ENCODE measurements at regions not wholly inside any gene's neighbourhood (a gene's known extent, or its start where the extent isn't known, plus 50 kb on each side); places are given as distances from the start of the nearest gene placed in this dataset.

GRCh38 chr9:7608261-7608660, 191.3 kb downstream of the DMAC1 start:
- TF ChIP-seq CTCF (IDR thresholded peaks at IDR 0.05): no peak
- H3K4me1 ChIP-seq: no peaks in the 10 kb centered on the region
- H3K36me3 ChIP-seq: no peaks in the 10 kb centered on the region
- H3K27ac ChIP-seq: no peak overlapping the region
- H3K9me3 ChIP-seq: no peaks in the 10 kb centered on the region
- DNase-seq (no peak), ATAC-seq (no peak)
- intact Hi-C loops (cut with DNase I): no loop called here
- H3K4me3 ChIP-seq: no peak overlapping the region
- H3K27me3 ChIP-seq: no peaks in the 10 kb centered on the region

- no peak overlapping the region for H3K27ac ChIP-seq
- no peak overlapping the region for H3K4me3 ChIP-seq
- intact Hi-C loops (cut with DNase I): no loop called here
- H3K4me1 ChIP-seq: no peaks in the 10 kb centered on the region
- no peak for ATAC-seq
- no peaks in the 10 kb centered on the region for H3K27me3 ChIP-seq
- no peaks in the 10 kb centered on the region for H3K36me3 ChIP-seq
- no peaks in the 10 kb centered on the region for H3K9me3 ChIP-seq
- DNase-seq: no peak
- no peak for TF ChIP-seq CTCF (IDR thresholded peaks at IDR 0.05)
Measured at GRCh38 chr9:7607421-7607820, 192.2 kb downstream of the DMAC1 start.

- DNase-seq (no peak), ATAC-seq (no peak)
- H3K4me3 ChIP-seq: no peak overlapping the region
- intact Hi-C loops (cut with DNase I): no loop called here
- no peaks in the 10 kb centered on the region for H3K9me3 ChIP-seq
- no peak overlapping the region for H3K27ac ChIP-seq
- H3K4me1 ChIP-seq: no peaks in the 10 kb centered on the region
- TF ChIP-seq CTCF (IDR thresholded peaks at IDR 0.05): no peak
- no peaks in the 10 kb centered on the region for H3K36me3 ChIP-seq
- no peaks in the 10 kb centered on the region for H3K27me3 ChIP-seq
Measured at GRCh38 chr9:7606591-7606990, 193.0 kb downstream of the DMAC1 start.

- intact Hi-C loops (cut with DNase I): no loop called here
- ATAC-seq: no peak
Measured at GRCh38 chr9:7601739-7602138, 197.8 kb downstream of the DMAC1 start.

GRCh38 chr9:7597716-7598115, 201.9 kb downstream of the DMAC1 start:
- ATAC-seq: no peak
- peaks cover 0 to 7% of the 10 kb centered on the region in 2 donors for H3K9me3 ChIP-seq
- no peaks in the 10 kb centered on the region for H3K36me3 ChIP-seq
- intact Hi-C loops (cut with DNase I): no loop called here
- no peak for DNase-seq
- TF ChIP-seq CTCF (IDR thresholded peaks at IDR 0.05): no peak
- H3K4me3 ChIP-seq: no peak overlapping the region
- no peak overlapping the region for H3K27ac ChIP-seq
- no peaks in the 10 kb centered on the region for H3K27me3 ChIP-seq
- H3K4me1 ChIP-seq: no peaks in the 10 kb centered on the region

More at GRCh38 chr9:7601739-7602138, 197.8 kb downstream of the DMAC1 start:
- no peaks in the 10 kb centered on the region for H3K4me1 ChIP-seq
- no peak overlapping the region for H3K4me3 ChIP-seq
- TF ChIP-seq CTCF (IDR thresholded peaks at IDR 0.05): no peak
- H3K27me3 ChIP-seq: no peaks in the 10 kb centered on the region
- H3K27ac ChIP-seq: no peak overlapping the region
- H3K9me3 ChIP-seq: peaks cover 0 to under 1% of the 10 kb centered on the region in 2 donors
- DNase-seq: no peak
- no peaks in the 10 kb centered on the region for H3K36me3 ChIP-seq

Measured in left lung (tissue), 4 donors.